NT2/D1 (cell line): ENCODE measurements at regions not wholly inside any gene's neighbourhood (a gene's known extent, or its start where the extent isn't known, plus 50 kb on each side); places are given as distances from the start of the nearest gene placed in this dataset.

Source experiments
- SUZ12 ChIP-seq: IDR thresholded peaks from 2 replicates; pipeline ENCODE4 v1.6.1; 2011; ENCODE audit not compliant: insufficient read length, insufficient read depth; ENCODE audit errors: extremely low read depth
- ZNF274 ChIP-seq: IDR thresholded peaks from 2 replicates; pipeline ENCODE4 v1.6.1; 2011; ENCODE audit warnings: mild to moderate bottlenecking, low read depth, low read length

- TF ChIP-seq SUZ12 = no peak
- TF ChIP-seq ZNF274 = no peak
Observed at GRCh38 chr9:95753762-95754465, 121.6 kb upstream of the ERCC6L2 start.
